ENCODE measurements at regions not wholly inside any gene's neighbourhood (a gene's known extent, or its start where the extent isn't known, plus 50 kb on each side); places are given as distances from the start of the nearest gene placed in this dataset.

GRCh38 chr4:34534916-34535315 is 1709.4 kb downstream of the ARAP2 start (continued):
- no peak for TF ChIP-seq SIN3A (IDR thresholded peaks at IDR 0.05; ENCODE audit: low read depth)
- no peak for TF ChIP-seq CBX3 (IDR thresholded peaks at IDR 0.05; ENCODE audit: low read depth)
- TF ChIP-seq, protein P1, sequence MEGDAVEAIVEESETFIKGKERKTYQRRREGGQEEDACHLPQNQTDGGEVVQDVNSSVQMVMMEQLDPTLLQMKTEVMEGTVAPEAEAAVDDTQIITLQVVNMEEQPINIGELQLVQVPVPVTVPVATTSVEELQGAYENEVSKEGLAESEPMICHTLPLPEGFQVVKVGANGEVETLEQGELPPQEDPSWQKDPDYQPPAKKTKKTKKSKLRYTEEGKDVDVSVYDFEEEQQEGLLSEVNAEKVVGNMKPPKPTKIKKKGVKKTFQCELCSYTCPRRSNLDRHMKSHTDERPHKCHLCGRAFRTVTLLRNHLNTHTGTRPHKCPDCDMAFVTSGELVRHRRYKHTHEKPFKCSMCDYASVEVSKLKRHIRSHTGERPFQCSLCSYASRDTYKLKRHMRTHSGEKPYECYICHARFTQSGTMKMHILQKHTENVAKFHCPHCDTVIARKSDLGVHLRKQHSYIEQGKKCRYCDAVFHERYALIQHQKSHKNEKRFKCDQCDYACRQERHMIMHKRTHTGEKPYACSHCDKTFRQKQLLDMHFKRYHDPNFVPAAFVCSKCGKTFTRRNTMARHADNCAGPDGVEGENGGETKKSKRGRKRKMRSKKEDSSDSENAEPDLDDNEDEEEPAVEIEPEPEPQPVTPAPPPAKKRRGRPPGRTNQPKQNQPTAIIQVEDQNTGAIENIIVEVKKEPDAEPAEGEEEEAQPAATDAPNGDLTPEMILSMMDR (IDR thresholded peaks at IDR 0.05 in 2 of 3, conservative IDR thresholded peaks at IDR 0.05 in 1 of 3; ENCODE audit: borderline replicate concordance in 1 of 3, insufficient read depth in 1 of 3, low read depth in 2 of 3, low read length in 2 of 3): no peak

DNA sequence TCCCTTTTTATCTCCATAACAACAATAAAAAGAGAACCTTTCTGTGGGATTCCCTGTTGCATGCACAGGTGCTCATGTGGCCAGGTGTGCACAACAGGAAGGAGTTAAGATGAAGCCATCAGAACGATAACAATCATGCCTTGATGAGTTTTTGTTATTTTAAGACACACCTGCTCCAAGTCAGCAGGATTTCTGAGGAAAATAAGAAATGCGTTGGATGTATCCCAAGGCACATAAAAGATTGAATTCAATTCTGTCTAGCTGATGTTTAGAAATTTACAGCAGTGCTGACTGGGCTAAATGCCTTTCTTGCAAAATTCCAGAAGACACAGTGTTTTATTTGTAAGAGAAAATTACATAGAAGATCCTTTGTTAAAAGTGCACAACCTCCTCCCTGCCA is 1678.2 kb downstream of the ARAP2 start:
- ChIA-PET RAD21 (ENCODE audit: low non-redundant PET in 1 of 2, low total read pairs in 2 of 2, uncharacterized antibody in 2 of 2, unreplicated experiment in 2 of 2) (no interaction called here), CTCF (no interaction called here), POLR2A (no interaction called here)
- Histone ChIP-seq H3K36me3 (ENCODE audit: control insufficient read depth in 1 of 2, insufficient read depth in 2 of 2, low read length in 2 of 2) (no peaks in the 10 kb centered on the region), H4K20me1 (ENCODE audit: insufficient read depth) (no peaks in the 10 kb centered on the region; the same call in 1 of the 2 replicates), H3K9ac (ENCODE audit: low read length) (no peak overlapping the region), H3K79me2 (ENCODE audit: insufficient read depth, low read length) (no peaks in the 10 kb centered on the region), H3K9me3 (ENCODE audit: control insufficient read depth in 1 of 2, insufficient read depth in 1 of 2, low read depth in 1 of 2, low read length in 2 of 2) (no peaks in the 10 kb centered on the region), H3K9me2 (ENCODE audit: insufficient read depth) (no peaks in the 10 kb centered on the region), H3K4me2 (ENCODE audit: low read length) (no peak overlapping the region), H2AFZ (ENCODE audit: low read depth, low read length, poor library complexity, severe bottlenecking) (no peak overlapping the region), H3K27me3 (ENCODE audit: insufficient read depth, low read length) (no peaks in the 10 kb centered on the region), H3K4me3 (replicated peaks in 1 of 2; ENCODE audit: low read depth in 1 of 2, low read length in 2 of 2) (no peak overlapping the region), H3K27ac (ENCODE audit: low read depth, low read length) (no peak overlapping the region), H3K4me1 (ENCODE audit: control insufficient read depth in 1 of 2, insufficient read depth in 2 of 2, low read length in 2 of 2) (no peaks in the 10 kb centered on the region)
- TF ChIP-seq EZH2 (IDR thresholded peaks at IDR 0.05) (no peak), ZFX (IDR thresholded peaks at IDR 0.05) (no peak), SP1 (IDR thresholded peaks at IDR 0.05; ENCODE audit: low read depth) (no peak), EGR1 (IDR thresholded peaks at IDR 0.05; ENCODE audit: low read depth) (no peak), EZH2phosphoT487 (IDR thresholded peaks at IDR 0.05; ENCODE audit: borderline replicate concordance) (no peak), ZBTB33 (IDR thresholded peaks at IDR 0.05; ENCODE audit: extremely low read depth, insufficient replicate concordance, low read length) (no peak), POLR2A (IDR thresholded peaks at IDR 0.05; ENCODE audit: borderline replicate concordance, extremely low read depth, insufficient read depth, insufficient read length) (no peak), CEBPB (IDR thresholded peaks at IDR 0.05; ENCODE audit: low read depth) (no peak)
- TF ChIP-seq, protein P1 (IDR thresholded peaks at IDR 0.05 in 2 of 3, conservative IDR thresholded peaks at IDR 0.05 in 1 of 3; ENCODE audit: borderline replicate concordance in 1 of 3, insufficient read depth in 1 of 3, low read depth in 2 of 3, low read length in 2 of 3): no peak
- ATAC-seq: no peak
- no peak for DNase-seq (ENCODE audit: low read depth, low spot score)
- intact Hi-C loops (cut with micrococcal nuclease): no loop called here
- BruUV-seq (replicated peaks): no TSS peak

Data from HCT116 (cell line).